Upper lobe of left lung (tissue), 4 donors: ENCODE measurements at regions not wholly inside any gene's neighbourhood (a gene's known extent, or its start where the extent isn't known, plus 50 kb on each side); places are given as distances from the start of the nearest gene placed in this dataset.

ENCODE experiments used
- POLR2A ChIP-seq, 4 donors: fragments of 450-650 bp; IDR thresholded peaks; one replicate each; pipeline ENCODE4 v1.5.1; 2016 to 2017; ENCODE audit warnings: antibody characterized with exemption in 4 of 4, mild to moderate bottlenecking in 2 of 4
- POLR2AphosphoS5 ChIP-seq, 2 donors: sonication (generic); formaldehyde crosslinking; IDR thresholded peaks; one replicate each; pipeline ENCODE4 v1.5.1; 2017; ENCODE audit warnings: antibody characterized with exemption in 2 of 2
- TF ChIP-seq, protein P1 (sequence below), 6 experiments: fragments of 450-650 bp in 4 of 6; fragments of 200-600 bp in 2 of 6; sonication (generic) in 2 of 6; IDR thresholded peaks; one replicate each; pipeline ENCODE4 v1.5.1; 2016 to 2019; ENCODE audit warnings: antibody characterized with exemption in 6 of 6

DNA sequence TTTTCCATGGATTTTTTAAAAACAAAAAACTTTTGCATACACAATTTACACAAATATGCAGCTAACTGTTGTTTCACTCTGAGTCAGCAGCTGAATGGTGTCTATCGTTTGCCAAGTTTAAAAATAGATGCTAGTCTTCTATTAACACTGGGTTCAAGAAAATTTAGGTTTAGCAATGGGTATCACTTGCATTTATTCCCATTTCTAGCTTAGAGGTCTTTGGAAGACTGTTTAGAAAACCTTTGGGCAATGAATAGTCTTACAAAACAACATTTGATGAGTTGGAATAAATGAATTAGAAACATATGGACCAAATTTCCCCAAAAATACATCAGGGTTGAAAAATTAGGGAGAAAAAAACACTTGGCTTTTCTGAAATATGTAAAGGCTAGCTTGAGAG is 165.8 kb downstream of the LYPLAL1 start:
- TF ChIP-seq POLR2A (IDR thresholded peaks at IDR 0.05) (no peak), POLR2AphosphoS5 (IDR thresholded peaks at IDR 0.05) (no peak)
- TF ChIP-seq, protein P1, sequence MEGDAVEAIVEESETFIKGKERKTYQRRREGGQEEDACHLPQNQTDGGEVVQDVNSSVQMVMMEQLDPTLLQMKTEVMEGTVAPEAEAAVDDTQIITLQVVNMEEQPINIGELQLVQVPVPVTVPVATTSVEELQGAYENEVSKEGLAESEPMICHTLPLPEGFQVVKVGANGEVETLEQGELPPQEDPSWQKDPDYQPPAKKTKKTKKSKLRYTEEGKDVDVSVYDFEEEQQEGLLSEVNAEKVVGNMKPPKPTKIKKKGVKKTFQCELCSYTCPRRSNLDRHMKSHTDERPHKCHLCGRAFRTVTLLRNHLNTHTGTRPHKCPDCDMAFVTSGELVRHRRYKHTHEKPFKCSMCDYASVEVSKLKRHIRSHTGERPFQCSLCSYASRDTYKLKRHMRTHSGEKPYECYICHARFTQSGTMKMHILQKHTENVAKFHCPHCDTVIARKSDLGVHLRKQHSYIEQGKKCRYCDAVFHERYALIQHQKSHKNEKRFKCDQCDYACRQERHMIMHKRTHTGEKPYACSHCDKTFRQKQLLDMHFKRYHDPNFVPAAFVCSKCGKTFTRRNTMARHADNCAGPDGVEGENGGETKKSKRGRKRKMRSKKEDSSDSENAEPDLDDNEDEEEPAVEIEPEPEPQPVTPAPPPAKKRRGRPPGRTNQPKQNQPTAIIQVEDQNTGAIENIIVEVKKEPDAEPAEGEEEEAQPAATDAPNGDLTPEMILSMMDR (IDR thresholded peaks at IDR 0.05), result no peak
